HepG2 (cell line): ENCODE measurements at regions not wholly inside any gene's neighbourhood (a gene's known extent, or its start where the extent isn't known, plus 50 kb on each side); places are given as distances from the start of the nearest gene placed in this dataset.

Experiments
- ATAC-seq: fragments of 200-7000 bp; cut with Tn5 transposase; 3 replicates; pipeline ENCODE4 v1.9.1; 2020; ENCODE audit warnings: mild to moderate bottlenecking, moderate library complexity
- BruUV-seq: library from RNA; stranded (reverse); fragments of 400-500 nt; replicated peaks from 2 replicates; lab custom pipeline; 2021; lab: Mats Ljungman, UMichigan
- CTCF ChIA-PET: fragments of 300-600 bp; formaldehyde crosslinking; extraction: SDS; loops from one replicate; lab custom pipeline; 2021; ENCODE audit warnings: low total read pairs, inconsistent platforms, low intra/inter-chr PET ratio; lab: Yijun Ruan, JAX
- POLR2A ChIA-PET: fragments of 350-600 bp; sonication (Branson Sonifier 250); formaldehyde crosslinking; loops from one replicate; lab custom pipeline; 2020; ENCODE audit warnings: antibody characterized with exemption, inconsistent platforms; lab: Yijun Ruan, JAX
- DNase-seq: peaks from one replicate; pipeline ENCODE4 v3.0.0-alpha.2; 2015; ENCODE audit warnings: low spot score
- FAIRE-seq: peaks from 3 replicates; lab custom pipeline; 2011; peaks lifted over from hg19 to GRCh38; lab: Jason Lieb, UNC
- H2AFZ ChIP-seq: one replicate; pipeline ENCODE4 v1.6.1; 2011; ENCODE audit warnings: low read length, inconsistent platforms
- H3K27ac ChIP-seq: fragments of 300-600 bp; 3 replicates; pipeline ENCODE4 v1.8.0; 2011; ENCODE audit warnings: mixed run types, mild to moderate bottlenecking, mixed read lengths, low read length, inconsistent platforms; ENCODE audit not compliant: insufficient read depth; ENCODE audit errors: extremely low read length
- H3K27me3 ChIP-seq, 2 experiments: fragments of 200-600 bp in 1 of 2; 2 replicates in 1 of 2; 3 replicates in 1 of 2; pipeline versions ENCODE4 v1.6.0 to v1.8.0; 2011; ENCODE audit warnings: low read length in 2 of 2, mild to moderate bottlenecking in 2 of 2, moderate library complexity in 2 of 2, inconsistent platforms in 1 of 2; ENCODE audit not compliant: insufficient read depth in 2 of 2, control insufficient read depth in 1 of 2
- H3K36me3 ChIP-seq, 2 experiments: fragments of 200-600 bp in 1 of 2; replicated peaks in 1 of 2; 2 replicates in 1 of 2; 3 replicates in 1 of 2; pipeline versions ENCODE4 v1.5.1 to v1.8.0; 2011; ENCODE audit warnings: low read length in 2 of 2, inconsistent platforms in 1 of 2; ENCODE audit not compliant: insufficient read depth in 2 of 2, control insufficient read depth in 1 of 2
- H3K4me1 ChIP-seq: 2 replicates; pipeline ENCODE4 v1.5.1; 2012; ENCODE audit warnings: low read length, inconsistent platforms; ENCODE audit not compliant: insufficient read depth
- H3K4me2 ChIP-seq: 2 replicates; pipeline ENCODE4 v1.6.0; 2011; ENCODE audit warnings: low read depth, low read length, inconsistent platforms
- H3K4me3 ChIP-seq, 3 experiments: fragments of 200-600 bp in 1 of 3; sonication (generic), shearing (Covaris generic) in 1 of 3; replicated peaks in 1 of 3; 2 replicates each; pipeline ENCODE4 v1.5.1; 2011 to 2016; ENCODE audit warnings: low read length in 3 of 3, inconsistent platforms in 2 of 3, low read depth in 2 of 3, mild to moderate bottlenecking in 2 of 3, control low read depth in 1 of 3, mixed read lengths in 1 of 3; ENCODE audit not compliant: insufficient read depth in 1 of 3
- H3K79me2 ChIP-seq: one replicate; pipeline ENCODE4 v1.6.1; 2011; ENCODE audit warnings: low read length, inconsistent platforms; ENCODE audit not compliant: insufficient read depth
- H3K9ac ChIP-seq: 2 replicates; pipeline ENCODE4 v1.6.0; 2011; ENCODE audit warnings: mild to moderate bottlenecking, low read depth, low read length, inconsistent platforms; ENCODE audit not compliant: insufficient read depth
- H3K9me3 ChIP-seq: 2 replicates; pipeline ENCODE4 v1.5.1; 2012; ENCODE audit warnings: mild to moderate bottlenecking, low read length
- H4K20me1 ChIP-seq: 2 replicates; pipeline ENCODE4 v1.6.0; 2011; ENCODE audit warnings: inconsistent platforms, mild to moderate bottlenecking, low read length, moderate library complexity; ENCODE audit not compliant: insufficient read depth
- AHR ChIP-seq: IDR thresholded peaks from 2 replicates; pipeline ENCODE4 v1.6.1; 2018; ENCODE audit warnings: missing genetic modification reagents, missing compliant biosample characterization
- BCL3 ChIP-seq: sonication (generic); formaldehyde crosslinking; IDR thresholded peaks from 2 replicates; pipeline ENCODE4 v1.5.1; 2020; ENCODE audit warnings: mild to moderate bottlenecking, missing genetic modification reagents, moderate library complexity
- ELK4 ChIP-seq: sonication (generic); formaldehyde crosslinking; IDR thresholded peaks from 2 replicates; pipeline ENCODE4 v1.9.0; 2021; ENCODE audit warnings: missing genetic modification reagents, borderline replicate concordance
- FOXP1 ChIP-seq, 2 experiments: fragments of 450-650 bp in 1 of 2; IDR thresholded peaks; 2 replicates each; pipeline ENCODE4 v1.6.1; 2017 to 2018; ENCODE audit warnings: antibody characterized with exemption in 1 of 2
- GLI4 ChIP-seq: sonication (generic); formaldehyde crosslinking; IDR thresholded peaks from 2 replicates; pipeline ENCODE4 v1.5.1; 2020; ENCODE audit warnings: missing genetic modification reagents, mild to moderate bottlenecking, moderate library complexity, borderline replicate concordance
- HDAC2 ChIP-seq: sonication (generic); formaldehyde crosslinking; IDR thresholded peaks from 2 replicates; pipeline ENCODE4 v1.4.0; 2020; ENCODE audit warnings: missing genetic modification reagents
- MAFK ChIP-seq, 2 experiments: IDR thresholded peaks in 1 of 2; conservative IDR thresholded peaks in 1 of 2; 2 replicates each; pipeline ENCODE4 v1.6.1; 2011; ENCODE audit warnings: improper control_type of control experiment in 2 of 2, low read length in 2 of 2
- POGK ChIP-seq: sonication (generic); formaldehyde crosslinking; conservative IDR thresholded peaks from 2 replicates; pipeline ENCODE4 v1.8.0; 2022; ENCODE audit warnings: mild to moderate bottlenecking, moderate library complexity, missing genetic modification reagents
- TRIM24 ChIP-seq: sonication (generic); formaldehyde crosslinking; IDR thresholded peaks from 2 replicates; pipeline ENCODE4 v1.8.0; 2022; ENCODE audit warnings: mild to moderate bottlenecking, missing genetic modification reagents
- ZFP37 ChIP-seq: sonication (generic); formaldehyde crosslinking; IDR thresholded peaks from 2 replicates; pipeline ENCODE4 v1.4.0; 2020; ENCODE audit warnings: missing genetic modification reagents, borderline replicate concordance
- ZNF501 ChIP-seq: sonication (generic); formaldehyde crosslinking; IDR thresholded peaks from 2 replicates; pipeline ENCODE4 v1.5.1; 2020; ENCODE audit warnings: mild to moderate bottlenecking, moderate library complexity, missing genetic modification reagents
- ZNF549 ChIP-seq: sonication (generic); formaldehyde crosslinking; IDR thresholded peaks from 2 replicates; pipeline ENCODE4 v1.5.0; 2020; ENCODE audit warnings: missing genetic modification reagents
- ZNF580 ChIP-seq: IDR thresholded peaks from 2 replicates; pipeline ENCODE4 v1.6.1; 2016; ENCODE audit warnings: low read depth, borderline replicate concordance
- ZNF598 ChIP-seq: sonication (generic); formaldehyde crosslinking; IDR thresholded peaks from 2 replicates; pipeline ENCODE4 v1.5.1; 2020; ENCODE audit warnings: mild to moderate bottlenecking, missing genetic modification reagents, borderline replicate concordance
- WGBS: methylation state at CpG from one replicate; pipeline ENCODE4 v1.1.6; 2017; ENCODE audit warnings: low lambda C conversion rate; 5-methylcytosine and 5-hydroxymethylcytosine counted together
- in situ Hi-C: cut with HindIII; loops from 2 replicates; pipeline ENCODE4 v1.10.0; 2017; ENCODE audit warnings: low pct_unique_long_range_greater_than_20kb; ENCODE audit not compliant: extremely low pct_ligation_motif_present
- intact Hi-C: fragments of 100-400 bp; cut with micrococcal nuclease; formaldehyde crosslinking; loops from one replicate; pipeline ENCODE4 v1.10.0; 2022; ENCODE audit not compliant: unreplicated experiment

- CTCF ChIA-PET = no interaction called here
- TF ChIP-seq MAFK (conservative IDR thresholded peaks at IDR 0.05 in 1 of 2, IDR thresholded peaks at IDR 0.05 in 1 of 2; ENCODE audit: low read length in 2 of 2) (peak; percentile 17 to 30; a peak in 2 of 4 replicates), ZNF549 (CRISPR knock-in tag) (no peak)
These were observed 429.8 kb upstream of the C1orf87 start for GRCh38 chr1:60503266-60503925.

GRCh38 chr1:60502506-60502905 is 428.9 kb upstream of the C1orf87 start:
- no peaks in the 10 kb centered on the region for H3K9me3 ChIP-seq
- WGBS = 0% methylated on average over 1 of the region's 1 CpG
- no peak overlapping the region for H3K4me3 ChIP-seq
- in situ Hi-C loops = no loop called here
- no peak overlapping the region for H3K4me2 ChIP-seq
- no peaks in the 10 kb centered on the region for H3K79me2 ChIP-seq
- H3K27ac ChIP-seq = no peak overlapping the region
- DNase-seq = no peak
- H3K4me1 ChIP-seq = no peaks in the 10 kb centered on the region
- no peak overlapping the region for H3K9ac ChIP-seq
- H3K36me3 ChIP-seq = no peaks in the 10 kb centered on the region
- ChIA-PET CTCF (no interaction called here), POLR2A (no interaction called here)
- no peaks in the 10 kb centered on the region for H4K20me1 ChIP-seq
- no peak for FAIRE-seq
- H3K27me3 ChIP-seq = no peaks in the 10 kb centered on the region
- intact Hi-C loops = no loop called here
- no peak overlapping the region for H2AFZ ChIP-seq
- no peak for ATAC-seq
- no TSS peak for BruUV-seq
- no peak for TF ChIP-seq ZNF501 (CRISPR knock-in tag)
- TF ChIP-seq ZFP37 = no peak
- no peak for TF ChIP-seq ZNF580 (CRISPR knock-in tag)
- TF ChIP-seq POGK (CRISPR knock-in tag) = no peak
- no peak for TF ChIP-seq TRIM24
- TF ChIP-seq HDAC2 (CRISPR knock-in tag) = no peak
- no peak for TF ChIP-seq AHR
- TF ChIP-seq ZNF598 (CRISPR knock-in tag) = no peak
- no peak for TF ChIP-seq BCL3
- no peak for TF ChIP-seq ELK4 (CRISPR knock-in tag)
- no peak for TF ChIP-seq FOXP1 (IDR thresholded peaks at IDR 0.05)
- no peak for TF ChIP-seq FOXP1 (CRISPR knock-in tag; IDR thresholded peaks at IDR 0.05)
- TF ChIP-seq GLI4 = no peak

More at GRCh38 chr1:60503266-60503925, 429.8 kb upstream of the C1orf87 start:
- WGBS = 36% methylated on average over 8 of the region's 9 CpGs
- POLR2A ChIA-PET = no interaction called here
- FAIRE-seq = no peak
- H3K36me3 ChIP-seq = no peaks in the 10 kb centered on the region
- no TSS peak for BruUV-seq
- no peak overlapping the region for H3K27ac ChIP-seq
- H3K4me2 ChIP-seq = no peak overlapping the region
- no peak for DNase-seq
- in situ Hi-C loops (no loop called here), intact Hi-C loops (no loop called here)
- no peaks in the 10 kb centered on the region for H4K20me1 ChIP-seq
- H3K9ac ChIP-seq = no peak overlapping the region
- no peaks in the 10 kb centered on the region for H3K27me3 ChIP-seq
- H3K9me3 ChIP-seq = no peaks in the 10 kb centered on the region
- no peak for ATAC-seq
- H3K79me2 ChIP-seq = no peaks in the 10 kb centered on the region
- H3K4me1 ChIP-seq = no peaks in the 10 kb centered on the region
- no peak overlapping the region for H3K4me3 ChIP-seq
- H2AFZ ChIP-seq = no peak overlapping the region
